ENCODE measurements at regions not wholly inside any gene's neighbourhood (a gene's known extent, or its start where the extent isn't known, plus 50 kb on each side); places are given as distances from the start of the nearest gene placed in this dataset.

- no peaks in the 10 kb centered on the region for H3K36me3 Mint-ChIP-seq
- H3K4me3 Mint-ChIP-seq: no peak overlapping the region
- H3K9me3 Mint-ChIP-seq: peaks cover 3% of the 10 kb centered on the region
- DNase-seq (ENCODE audit: low spot score in 2 of 2) (no peak), ATAC-seq (ENCODE audit: low read depth) (no peak)
- no peaks in the 10 kb centered on the region for H3K4me1 Mint-ChIP-seq
- no peak overlapping the region for H3K27ac Mint-ChIP-seq
- H3K27me3 Mint-ChIP-seq: no peaks in the 10 kb centered on the region
These were observed 486.2 kb downstream of the NAV3 start for GRCh38 chr12:78316631-78317468.

- H3K36me3 Mint-ChIP-seq: no peaks in the 10 kb centered on the region
- H3K27ac Mint-ChIP-seq: no peak overlapping the region
- DNase-seq (ENCODE audit: low spot score in 2 of 2): no peak
- H3K27me3 Mint-ChIP-seq: no peaks in the 10 kb centered on the region
- peaks cover 3% of the 10 kb centered on the region for H3K9me3 Mint-ChIP-seq
- no peak overlapping the region for H3K4me3 Mint-ChIP-seq
- H3K4me1 Mint-ChIP-seq: no peaks in the 10 kb centered on the region
- ATAC-seq (ENCODE audit: low read depth): no peak
These were observed 491.0 kb downstream of the NAV3 start for GRCh38 chr12:78321696-78322095.

GRCh38 chr12:78323226-78323625, 492.5 kb downstream of the NAV3 start:
- ATAC-seq (ENCODE audit: low read depth): no peak
- Mint-ChIP-seq H3K27ac (no peak overlapping the region), H3K27me3 (no peaks in the 10 kb centered on the region), H3K4me1 (no peaks in the 10 kb centered on the region), H3K4me3 (no peak overlapping the region), H3K9me3 (peaks cover 3% of the 10 kb centered on the region), H3K36me3 (no peaks in the 10 kb centered on the region)
- DNase-seq (ENCODE audit: low spot score in 2 of 2): no peak

- H3K27me3 Mint-ChIP-seq: no peaks in the 10 kb centered on the region
- H3K4me3 Mint-ChIP-seq: no peak overlapping the region
These were observed 493.5 kb downstream of the NAV3 start for GRCh38 chr12:78324234-78324633.

GRCh38 chr12:78328524-78328923, 497.8 kb downstream of the NAV3 start:
- H3K4me1 Mint-ChIP-seq: no peaks in the 10 kb centered on the region
- no peak overlapping the region for H3K4me3 Mint-ChIP-seq
- DNase-seq (ENCODE audit: low spot score in 2 of 2) (no peak), ATAC-seq (ENCODE audit: low read depth) (no peak)
- H3K27ac Mint-ChIP-seq: no peak overlapping the region
- H3K9me3 Mint-ChIP-seq: no peaks in the 10 kb centered on the region
- no peaks in the 10 kb centered on the region for H3K36me3 Mint-ChIP-seq
- H3K27me3 Mint-ChIP-seq: no peaks in the 10 kb centered on the region

More at GRCh38 chr12:78324234-78324633, 493.5 kb downstream of the NAV3 start:
- Mint-ChIP-seq H3K4me1 (no peaks in the 10 kb centered on the region), H3K9me3 (peaks cover 2% of the 10 kb centered on the region), H3K36me3 (no peaks in the 10 kb centered on the region), H3K27ac (no peak overlapping the region)
- no peak for ATAC-seq (ENCODE audit: low read depth)
- no peak for DNase-seq (ENCODE audit: low spot score in 2 of 2)

GRCh38 chr12:78330131-78330530, 499.4 kb downstream of the NAV3 start:
- Mint-ChIP-seq H3K4me1 (no peaks in the 10 kb centered on the region), H3K27me3 (no peaks in the 10 kb centered on the region), H3K4me3 (no peak overlapping the region), H3K9me3 (no peaks in the 10 kb centered on the region), H3K36me3 (no peaks in the 10 kb centered on the region), H3K27ac (no peak overlapping the region)
- ATAC-seq (ENCODE audit: low read depth) (no peak), DNase-seq (ENCODE audit: low spot score in 2 of 2) (no peak)

GRCh38 chr12:78331181-78331580, 500.5 kb downstream of the NAV3 start:
- Mint-ChIP-seq H3K4me1 (no peaks in the 10 kb centered on the region), H3K36me3 (no peaks in the 10 kb centered on the region), H3K27me3 (no peaks in the 10 kb centered on the region), H3K4me3 (no peak overlapping the region), H3K9me3 (no peaks in the 10 kb centered on the region), H3K27ac (no peak overlapping the region)
- ATAC-seq (ENCODE audit: low read depth): no peak
- DNase-seq (ENCODE audit: low spot score in 2 of 2): no peak

GRCh38 chr12:78331753-78332152, 501.1 kb downstream of the NAV3 start:
- DNase-seq (ENCODE audit: low spot score in 2 of 2) (no peak), ATAC-seq (ENCODE audit: low read depth) (no peak)
- H3K36me3 Mint-ChIP-seq: no peaks in the 10 kb centered on the region
- H3K27ac Mint-ChIP-seq: no peak overlapping the region
- no peak overlapping the region for H3K4me3 Mint-ChIP-seq
- no peaks in the 10 kb centered on the region for H3K4me1 Mint-ChIP-seq
- no peaks in the 10 kb centered on the region for H3K27me3 Mint-ChIP-seq
- H3K9me3 Mint-ChIP-seq: no peaks in the 10 kb centered on the region

GRCh38 chr12:78338054-78338785, 507.5 kb downstream of the NAV3 start:
- Mint-ChIP-seq H3K27ac (no peak overlapping the region), H3K4me1 (no peaks in the 10 kb centered on the region), H3K4me3 (no peak overlapping the region), H3K27me3 (no peaks in the 10 kb centered on the region), H3K36me3 (no peaks in the 10 kb centered on the region), H3K9me3 (no peaks in the 10 kb centered on the region)
- ATAC-seq (ENCODE audit: low read depth) (no peak), DNase-seq (ENCODE audit: low spot score in 2 of 2) (no peak)

- Mint-ChIP-seq H3K27ac (no peak overlapping the region), H3K27me3 (no peaks in the 10 kb centered on the region), H3K4me3 (no peak overlapping the region), H3K9me3 (peaks cover 2% of the 10 kb centered on the region), H3K4me1 (no peaks in the 10 kb centered on the region), H3K36me3 (no peaks in the 10 kb centered on the region)
- DNase-seq (ENCODE audit: low spot score in 2 of 2) (no peak), ATAC-seq (ENCODE audit: low read depth) (no peak)
These were observed 509.7 kb downstream of the NAV3 start for GRCh38 chr12:78340406-78340805.

- Mint-ChIP-seq H3K27ac (no peak overlapping the region), H3K9me3 (peaks cover 7% of the 10 kb centered on the region), H3K36me3 (no peaks in the 10 kb centered on the region), H3K4me3 (no peak overlapping the region), H3K27me3 (no peaks in the 10 kb centered on the region), H3K4me1 (no peaks in the 10 kb centered on the region)
- DNase-seq (ENCODE audit: low spot score in 2 of 2) (no peak), ATAC-seq (ENCODE audit: low read depth) (no peak)
These were observed 513.0 kb downstream of the NAV3 start for GRCh38 chr12:78343657-78344056.

GRCh38 chr12:78359520-78359919, 505.1 kb upstream of the SYT1 start:
- Mint-ChIP-seq H3K4me1 (no peaks in the 10 kb centered on the region), H3K27ac (no peak overlapping the region), H3K27me3 (no peaks in the 10 kb centered on the region), H3K36me3 (no peaks in the 10 kb centered on the region), H3K9me3 (no peaks in the 10 kb centered on the region), H3K4me3 (no peak overlapping the region)
- DNase-seq (ENCODE audit: low spot score in 2 of 2) (no peak), ATAC-seq (ENCODE audit: low read depth) (no peak)

GRCh38 chr12:78361683-78362082, 502.9 kb upstream of the SYT1 start:
- H3K27ac Mint-ChIP-seq: no peak overlapping the region
- no peaks in the 10 kb centered on the region for H3K36me3 Mint-ChIP-seq
- H3K27me3 Mint-ChIP-seq: no peaks in the 10 kb centered on the region
- no peaks in the 10 kb centered on the region for H3K9me3 Mint-ChIP-seq
- no peak for ATAC-seq (ENCODE audit: low read depth)
- DNase-seq (ENCODE audit: low spot score in 2 of 2): no peak
- no peaks in the 10 kb centered on the region for H3K4me1 Mint-ChIP-seq
- no peak overlapping the region for H3K4me3 Mint-ChIP-seq

GRCh38 chr12:78371284-78371683, 493.3 kb upstream of the SYT1 start:
- ATAC-seq (ENCODE audit: low read depth) (no peak), DNase-seq (ENCODE audit: low spot score in 2 of 2) (no peak)
- Mint-ChIP-seq H3K27me3 (no peaks in the 10 kb centered on the region), H3K9me3 (peaks cover 3% of the 10 kb centered on the region), H3K4me1 (no peaks in the 10 kb centered on the region), H3K27ac (no peak overlapping the region), H3K4me3 (no peak overlapping the region), H3K36me3 (no peaks in the 10 kb centered on the region)

Data from memory B cell (primary cell).